Activated naive CD8-positive, alpha-beta T cell treated with anti-CD3 and anti-CD28 coated beads for 36 hours (primary cell): ENCODE measurements at regions not wholly inside any gene's neighbourhood (a gene's known extent, or its start where the extent isn't known, plus 50 kb on each side); places are given as distances from the start of the nearest gene placed in this dataset.
"Not testable (repeated sequence)": the region's sequence is repeated elsewhere in the genome, so short reads cannot be mapped to it uniquely, and the experiment has no call there.

Source experiments
- DNase-seq: peaks from one replicate; pipeline ENCODE4 v3.0.0; 2021
- H3K27ac Mint-ChIP-seq: one replicate; pipeline ENCODE4 v1.8.0; 2022; ENCODE audit warnings: mild to moderate bottlenecking, moderate library complexity, mixed read lengths
- H3K27me3 Mint-ChIP-seq: one replicate; pipeline ENCODE4 v1.8.0; 2022; ENCODE audit warnings: mild to moderate bottlenecking, mixed read lengths
- H3K36me3 Mint-ChIP-seq: one replicate; pipeline ENCODE4 v1.8.0; 2021; ENCODE audit warnings: mild to moderate bottlenecking, mixed read lengths
- H3K4me1 Mint-ChIP-seq: one replicate; pipeline ENCODE4 v1.8.0; 2021; ENCODE audit warnings: mixed read lengths
- H3K4me3 Mint-ChIP-seq: one replicate; pipeline ENCODE4 v1.8.0; 2022; ENCODE audit warnings: mild to moderate bottlenecking, moderate library complexity, mixed read lengths
- H3K9me3 Mint-ChIP-seq: one replicate; pipeline ENCODE4 v1.8.0; 2022; ENCODE audit warnings: mixed read lengths

DNA sequence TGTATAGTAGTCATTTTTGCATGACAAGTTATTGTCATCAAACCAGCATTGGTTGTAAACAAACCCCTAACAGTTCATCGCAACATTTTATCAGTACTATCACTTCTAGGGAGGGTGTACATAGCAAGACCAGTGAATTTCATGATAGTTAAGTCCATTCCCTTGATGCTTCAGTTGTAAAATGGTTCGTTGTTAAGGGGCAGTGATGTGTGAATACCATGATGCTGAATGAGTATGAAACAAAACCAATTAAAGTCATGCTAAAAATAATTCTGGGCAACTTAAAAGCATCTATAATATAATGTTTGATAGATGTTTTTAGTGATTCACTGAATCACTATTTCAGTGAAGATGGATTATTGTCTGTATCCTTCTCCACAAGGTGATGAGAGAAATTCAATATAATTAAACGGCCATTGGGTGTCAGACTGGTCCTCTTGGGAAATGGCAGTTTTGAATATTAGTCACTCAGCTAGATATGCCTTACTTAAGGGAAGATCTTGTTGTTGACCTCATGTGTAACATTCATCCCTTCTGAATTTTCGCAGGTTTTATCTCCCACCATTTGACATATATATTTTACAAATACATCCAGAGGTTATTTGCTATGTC lies 742.2 kb upstream of the TMPRSS15 start:
- DNase-seq = no peak
- Mint-ChIP-seq H3K36me3 (peaks cover 1% of the 10 kb centered on the region), H3K27ac (no peak overlapping the region), H3K9me3 (peaks cover 5% of the 10 kb centered on the region), H3K4me1 (no peaks in the 10 kb centered on the region), H3K27me3 (no peaks in the 10 kb centered on the region), H3K4me3 (no peak overlapping the region)

DNA sequence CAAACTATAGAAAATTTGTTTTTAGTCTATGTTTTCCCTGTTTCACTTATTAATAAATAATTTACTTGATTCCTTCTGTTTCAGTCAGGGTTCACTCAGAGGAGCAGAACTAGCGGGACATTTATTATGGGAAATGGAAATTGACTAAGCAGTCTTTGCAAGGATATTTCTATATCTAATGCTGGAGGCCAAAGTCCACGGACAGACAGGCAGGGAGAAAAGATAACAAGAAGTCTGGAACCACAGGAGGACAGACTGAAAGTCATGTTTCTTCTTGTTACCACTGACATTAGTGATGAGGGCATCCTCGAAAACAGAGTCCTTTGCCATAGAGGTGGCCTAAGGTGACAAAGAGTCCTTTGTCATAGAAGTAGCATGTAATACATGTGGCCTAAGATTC lies 744.5 kb upstream of the TMPRSS15 start:
- H3K27me3 Mint-ChIP-seq = no peaks in the 10 kb centered on the region
- H3K27ac Mint-ChIP-seq = no peak overlapping the region
- H3K9me3 Mint-ChIP-seq = peaks cover 8% of the 10 kb centered on the region
- H3K36me3 Mint-ChIP-seq = peaks cover 1% of the 10 kb centered on the region
- H3K4me1 Mint-ChIP-seq = no peaks in the 10 kb centered on the region
- H3K4me3 Mint-ChIP-seq = no peak overlapping the region
- DNase-seq = no peak

DNA sequence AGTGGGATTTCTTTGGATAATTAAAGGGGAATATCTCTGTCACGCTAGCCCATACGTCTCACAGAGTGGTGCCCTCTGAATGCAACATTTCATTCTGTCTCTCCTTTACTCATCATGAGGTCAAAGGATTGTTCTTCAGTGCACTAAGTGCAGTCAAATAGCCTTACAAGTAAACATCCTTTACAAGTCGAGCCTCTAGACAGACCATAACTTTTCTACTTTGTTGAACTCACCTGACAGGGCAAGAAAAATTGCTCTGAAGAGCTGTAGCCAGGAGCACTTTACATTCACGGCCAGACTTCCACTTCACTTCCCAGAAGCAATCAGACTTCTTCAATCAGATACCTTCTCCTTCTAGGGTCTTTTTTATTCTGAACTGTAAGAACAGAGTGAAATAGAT lies 768.0 kb upstream of the TMPRSS15 start:
- DNase-seq = no peak
- Mint-ChIP-seq H3K4me1 (no peaks in the 10 kb centered on the region), H3K27me3 (no peaks in the 10 kb centered on the region), H3K4me3 (no peak overlapping the region), H3K9me3 (peaks cover 3% of the 10 kb centered on the region), H3K36me3 (no peaks in the 10 kb centered on the region), H3K27ac (no peak overlapping the region)

DNA sequence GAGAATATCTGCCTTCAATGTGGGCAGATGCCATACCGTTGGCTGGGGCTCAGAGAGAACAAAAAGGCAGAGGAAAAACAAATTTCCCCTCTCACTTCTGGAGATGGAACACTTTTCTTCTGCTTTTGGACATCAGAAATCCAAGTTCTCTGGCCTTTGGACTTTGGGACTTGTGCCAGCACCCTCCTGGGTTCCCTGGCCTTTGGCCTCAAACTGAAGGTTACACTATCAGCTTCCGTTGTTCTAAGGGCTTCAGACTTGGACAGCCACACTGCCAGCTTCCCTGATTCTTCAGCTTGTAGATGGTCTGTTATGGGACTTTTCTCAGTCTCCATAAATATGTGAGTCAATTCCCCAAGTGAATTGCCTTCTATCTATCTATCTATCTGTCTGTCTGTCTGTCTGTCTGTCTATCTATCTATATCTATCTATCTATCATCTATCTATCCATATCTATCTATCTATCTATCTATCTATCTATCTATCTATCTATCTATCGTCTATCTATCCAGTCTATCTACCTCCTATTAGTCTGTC lies 778.1 kb upstream of the TMPRSS15 start:
- DNase-seq = no peak
- Mint-ChIP-seq H3K27me3 (no peaks in the 10 kb centered on the region), H3K36me3 (no peaks in the 10 kb centered on the region), H3K27ac (no peak overlapping the region), H3K4me1 (no peaks in the 10 kb centered on the region), H3K4me3 (no peak overlapping the region), H3K9me3 (no peaks in the 10 kb centered on the region)

DNA sequence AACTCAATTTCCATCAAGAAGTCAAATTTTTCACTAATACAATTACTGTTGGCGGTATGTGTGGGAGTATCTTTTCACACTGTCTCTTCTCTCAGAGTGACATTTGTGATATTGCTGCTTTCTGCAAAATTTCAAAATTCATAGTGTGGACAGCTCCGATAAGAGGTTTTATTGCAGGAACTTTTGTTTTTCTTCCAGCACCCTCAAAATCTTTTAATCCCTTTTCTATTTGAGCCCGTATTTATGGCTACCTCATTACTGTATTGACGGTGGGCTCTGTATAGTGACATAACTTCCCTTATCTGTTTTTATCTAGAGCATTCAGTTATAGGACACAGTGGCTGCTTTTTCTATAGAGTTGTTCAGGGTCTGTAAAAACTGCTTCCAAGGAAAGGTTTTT lies 794.4 kb upstream of the TMPRSS15 start:
- no peak overlapping the region for H3K4me3 Mint-ChIP-seq
- peaks cover 4% of the 10 kb centered on the region for H3K9me3 Mint-ChIP-seq
- H3K36me3 Mint-ChIP-seq = no peaks in the 10 kb centered on the region
- H3K4me1 Mint-ChIP-seq = no peaks in the 10 kb centered on the region
- DNase-seq = no peak
- no peaks in the 10 kb centered on the region for H3K27me3 Mint-ChIP-seq
- H3K27ac Mint-ChIP-seq = no peak overlapping the region

DNA sequence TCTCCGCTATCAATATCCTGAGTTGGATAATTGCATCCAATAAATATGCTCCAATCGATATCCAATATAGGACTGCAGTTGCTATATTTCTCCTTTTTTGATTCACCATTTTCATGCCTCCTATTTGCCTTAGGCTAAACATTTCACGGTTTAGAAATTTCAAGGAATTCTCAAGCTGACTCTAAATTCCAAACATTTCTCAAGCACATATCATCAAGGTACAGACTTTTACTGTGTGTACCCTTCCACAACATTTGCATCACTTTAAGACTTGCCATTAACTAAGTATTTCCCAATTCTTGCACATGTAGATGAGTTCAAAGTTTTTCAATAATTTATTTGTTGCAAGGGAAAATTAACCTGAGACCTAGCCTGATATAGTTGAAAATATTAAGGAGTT lies 795.2 kb upstream of the TMPRSS15 start:
- no peak overlapping the region for H3K4me3 Mint-ChIP-seq
- no peaks in the 10 kb centered on the region for H3K4me1 Mint-ChIP-seq
- H3K27me3 Mint-ChIP-seq = no peaks in the 10 kb centered on the region
- no peak for DNase-seq
- no peak overlapping the region for H3K27ac Mint-ChIP-seq
- H3K9me3 Mint-ChIP-seq = peaks cover 4% of the 10 kb centered on the region
- H3K36me3 Mint-ChIP-seq = no peaks in the 10 kb centered on the region

DNA sequence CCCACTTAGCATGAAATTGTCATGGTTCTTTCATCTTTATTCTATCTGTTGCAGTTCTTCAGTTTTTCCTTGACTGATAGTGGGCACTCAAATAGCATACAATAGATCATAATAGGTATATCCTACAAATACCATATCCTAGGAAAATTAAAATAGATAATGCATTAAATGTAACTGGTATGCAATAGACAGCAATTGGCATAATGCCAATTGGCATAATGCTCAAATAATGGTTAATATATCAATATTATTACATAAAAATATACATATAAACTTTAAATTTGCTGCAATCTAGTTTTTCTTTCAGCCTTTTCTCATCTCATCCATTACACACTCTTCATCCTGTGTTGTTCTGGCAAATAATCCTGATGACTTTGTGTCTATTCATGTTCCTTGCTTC lies 814.6 kb upstream of the TMPRSS15 start:
- H3K4me1 Mint-ChIP-seq = no peaks in the 10 kb centered on the region
- no peaks in the 10 kb centered on the region for H3K9me3 Mint-ChIP-seq
- no peak for DNase-seq
- no peak overlapping the region for H3K4me3 Mint-ChIP-seq
- no peaks in the 10 kb centered on the region for H3K36me3 Mint-ChIP-seq
- no peak overlapping the region for H3K27ac Mint-ChIP-seq
- no peaks in the 10 kb centered on the region for H3K27me3 Mint-ChIP-seq

DNA sequence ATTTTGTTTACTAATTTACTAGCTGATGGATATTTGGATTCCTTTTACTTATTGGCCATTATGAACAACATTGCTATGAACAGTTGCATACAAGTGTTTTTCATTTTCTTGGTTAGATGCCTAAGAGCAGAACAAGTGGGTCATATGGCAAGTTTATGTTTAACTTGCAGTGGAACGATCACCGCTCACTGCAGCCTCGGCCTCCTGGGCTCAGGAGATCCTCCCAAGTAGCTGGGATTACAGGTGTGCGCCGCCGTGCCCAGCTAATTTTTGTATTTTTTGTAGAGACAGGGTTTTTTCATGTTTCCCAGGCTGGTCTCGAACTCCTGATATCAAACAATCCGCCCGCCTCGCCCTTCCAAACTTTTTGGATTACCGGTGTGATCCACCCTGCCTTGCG lies 820.5 kb upstream of the TMPRSS15 start:
- H3K9me3 Mint-ChIP-seq = peaks cover 1% of the 10 kb centered on the region
- H3K4me3 Mint-ChIP-seq = no peak overlapping the region
- H3K36me3 Mint-ChIP-seq = no peaks in the 10 kb centered on the region
- H3K4me1 Mint-ChIP-seq = no peaks in the 10 kb centered on the region
- no peak overlapping the region for H3K27ac Mint-ChIP-seq
- no peaks in the 10 kb centered on the region for H3K27me3 Mint-ChIP-seq
- DNase-seq = no peak

DNA sequence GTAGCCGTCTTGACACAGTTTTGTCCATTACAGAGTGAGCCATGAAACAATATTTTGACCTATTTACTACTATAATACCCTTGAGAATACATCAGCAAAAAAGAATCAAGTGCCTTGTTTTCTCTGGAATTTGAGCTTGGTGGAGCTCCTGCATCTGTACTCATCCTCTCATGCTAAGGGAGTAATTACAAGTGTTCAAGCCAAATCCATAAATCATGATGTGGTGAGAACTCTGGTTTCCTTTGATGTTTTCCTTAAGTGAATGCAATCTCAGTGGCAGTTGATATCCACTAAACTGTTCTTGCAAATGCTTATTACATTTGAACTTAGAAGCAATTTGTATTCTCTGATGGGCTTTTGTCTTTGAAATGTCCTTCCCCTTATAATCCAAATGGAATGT lies 824.6 kb upstream of the TMPRSS15 start:
- no peak for DNase-seq
- Mint-ChIP-seq H3K4me3 (no peak overlapping the region), H3K36me3 (no peaks in the 10 kb centered on the region), H3K27ac (no peak overlapping the region), H3K27me3 (no peaks in the 10 kb centered on the region), H3K9me3 (peaks cover 5% of the 10 kb centered on the region), H3K4me1 (no peaks in the 10 kb centered on the region)

DNA sequence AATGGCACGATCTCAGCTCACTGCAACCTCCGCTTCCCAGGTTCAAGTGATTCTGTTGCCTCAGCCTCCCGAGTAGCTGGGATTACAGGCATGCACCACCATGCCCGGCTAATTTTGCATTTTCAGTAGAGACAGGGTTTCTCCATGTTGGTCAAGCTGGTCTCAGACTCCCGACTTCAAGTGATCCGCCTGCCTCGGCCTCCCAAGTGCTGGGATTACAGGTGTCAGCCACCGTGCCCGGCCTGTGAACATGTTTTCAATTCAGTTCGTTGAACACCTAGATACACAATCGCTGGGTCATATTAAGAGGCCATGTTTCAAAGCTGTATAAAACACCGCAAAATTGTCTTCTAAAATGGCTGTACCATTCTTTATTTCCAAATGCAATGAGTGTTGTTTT lies 830.3 kb upstream of the TMPRSS15 start:
- not testable (repeated sequence) for H3K27me3 Mint-ChIP-seq, H3K9me3 Mint-ChIP-seq, H3K4me3 Mint-ChIP-seq, H3K36me3 Mint-ChIP-seq, H3K4me1 Mint-ChIP-seq, H3K27ac Mint-ChIP-seq, DNase-seq

DNA sequence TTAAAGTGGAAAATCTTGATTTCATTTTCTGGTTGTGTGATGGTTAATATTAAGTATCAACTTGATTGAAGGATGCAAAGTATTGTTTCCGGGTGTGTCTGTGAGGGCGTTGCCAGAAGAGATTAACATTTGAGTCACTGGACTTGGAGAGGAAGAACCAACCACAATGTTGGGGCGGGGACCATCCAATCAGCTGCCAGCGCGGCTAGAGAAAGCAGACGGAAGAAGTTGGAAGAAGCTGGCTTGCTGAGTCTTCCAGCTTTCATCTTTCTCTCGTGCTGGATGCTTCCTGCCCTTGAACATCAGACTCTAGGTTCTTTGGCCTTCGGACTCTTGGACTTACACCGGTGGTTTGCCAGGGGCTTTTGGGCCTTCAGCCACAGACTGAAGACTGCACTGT lies 832.6 kb upstream of the TMPRSS15 start:
- Mint-ChIP-seq H3K4me3 (no peak overlapping the region), H3K27ac (no peak overlapping the region), H3K27me3 (no peaks in the 10 kb centered on the region), H3K36me3 (no peaks in the 10 kb centered on the region), H3K4me1 (no peaks in the 10 kb centered on the region), H3K9me3 (peaks cover 6% of the 10 kb centered on the region)
- DNase-seq = no peak

DNA sequence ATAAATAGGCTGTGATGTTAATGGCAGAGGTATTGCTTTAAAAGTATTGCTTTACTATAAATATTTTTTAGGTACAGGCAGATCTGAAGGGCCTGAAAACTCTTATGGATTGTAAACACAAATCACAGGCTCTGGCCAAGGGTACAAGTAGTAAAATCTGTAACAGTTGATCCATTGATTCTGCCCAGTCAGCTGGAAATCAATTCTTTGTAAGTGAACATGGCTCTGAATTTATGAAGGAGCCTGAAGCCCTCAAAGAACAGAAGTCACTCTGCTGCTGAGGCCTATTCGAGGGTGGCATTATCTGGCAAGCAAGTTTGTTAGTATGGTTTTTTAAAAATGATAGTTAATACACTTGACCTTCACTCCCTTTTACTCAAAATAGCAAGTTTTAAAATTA lies 834.0 kb upstream of the TMPRSS15 start:
- H3K4me3 Mint-ChIP-seq = no peak overlapping the region
- no peak overlapping the region for H3K27ac Mint-ChIP-seq
- H3K27me3 Mint-ChIP-seq = no peaks in the 10 kb centered on the region
- no peak for DNase-seq
- H3K9me3 Mint-ChIP-seq = peaks cover 5% of the 10 kb centered on the region
- H3K4me1 Mint-ChIP-seq = no peaks in the 10 kb centered on the region
- no peaks in the 10 kb centered on the region for H3K36me3 Mint-ChIP-seq

DNA sequence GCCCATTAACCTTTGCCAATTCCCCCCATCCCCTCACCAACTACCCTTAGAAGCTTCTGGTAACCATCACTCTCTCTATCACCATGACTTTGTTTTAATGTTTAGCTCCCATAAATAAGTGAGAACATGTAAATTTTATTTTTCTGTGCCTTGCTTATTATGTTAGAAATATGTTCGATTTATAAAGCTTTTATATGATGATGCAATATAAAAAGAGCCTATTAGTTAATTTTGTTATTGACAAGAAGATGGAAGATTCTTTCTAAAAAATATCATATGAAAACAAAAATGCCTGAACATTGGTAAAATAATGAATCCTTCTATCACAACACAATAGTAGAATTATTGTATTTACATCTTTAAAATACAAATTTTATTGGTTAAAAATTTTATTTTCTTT lies 836.1 kb upstream of the TMPRSS15 start:
- H3K36me3 Mint-ChIP-seq = no peaks in the 10 kb centered on the region
- H3K4me1 Mint-ChIP-seq = no peaks in the 10 kb centered on the region
- no peaks in the 10 kb centered on the region for H3K9me3 Mint-ChIP-seq
- no peak for DNase-seq
- no peak overlapping the region for H3K4me3 Mint-ChIP-seq
- no peaks in the 10 kb centered on the region for H3K27me3 Mint-ChIP-seq
- H3K27ac Mint-ChIP-seq = no peak overlapping the region

DNA sequence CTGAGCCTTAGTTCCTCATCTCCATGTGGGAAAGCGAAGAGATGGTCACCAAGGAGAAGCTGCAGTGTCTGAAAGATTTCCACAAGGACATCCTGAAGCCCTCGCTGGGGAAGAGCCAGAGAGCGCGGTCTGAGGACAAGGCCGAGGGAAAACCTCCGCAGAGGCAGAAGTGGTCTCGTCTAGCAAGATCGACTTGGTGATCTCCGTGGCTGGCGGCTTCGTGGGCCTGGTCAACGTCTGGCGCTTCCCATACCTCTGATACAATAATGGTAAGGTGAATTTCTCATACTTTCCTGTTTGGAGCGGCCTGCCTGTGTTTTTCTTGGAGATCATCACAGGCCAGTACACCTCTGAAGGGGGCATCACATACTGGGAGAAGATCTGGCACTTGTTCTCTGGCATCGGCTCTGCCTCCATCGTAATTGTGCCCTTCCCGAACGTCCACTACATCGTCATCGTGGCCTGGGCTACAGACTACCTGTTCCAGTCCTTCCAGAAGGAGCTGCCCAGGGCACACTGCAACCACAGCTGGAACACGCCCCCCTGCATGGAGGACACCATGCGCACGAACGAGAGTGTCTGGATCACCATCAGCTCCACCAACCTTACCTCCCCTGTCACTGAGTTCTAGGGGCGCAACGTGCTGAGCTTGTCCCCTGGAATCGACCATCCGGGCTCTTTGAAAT lies 841.1 kb upstream of the TMPRSS15 start:
- DNase-seq = no peak
- no peaks in the 10 kb centered on the region for H3K4me1 Mint-ChIP-seq
- no peaks in the 10 kb centered on the region for H3K27me3 Mint-ChIP-seq
- no peak overlapping the region for H3K27ac Mint-ChIP-seq
- H3K36me3 Mint-ChIP-seq = no peaks in the 10 kb centered on the region
- H3K4me3 Mint-ChIP-seq = no peak overlapping the region
- H3K9me3 Mint-ChIP-seq = peaks cover 3% of the 10 kb centered on the region

DNA sequence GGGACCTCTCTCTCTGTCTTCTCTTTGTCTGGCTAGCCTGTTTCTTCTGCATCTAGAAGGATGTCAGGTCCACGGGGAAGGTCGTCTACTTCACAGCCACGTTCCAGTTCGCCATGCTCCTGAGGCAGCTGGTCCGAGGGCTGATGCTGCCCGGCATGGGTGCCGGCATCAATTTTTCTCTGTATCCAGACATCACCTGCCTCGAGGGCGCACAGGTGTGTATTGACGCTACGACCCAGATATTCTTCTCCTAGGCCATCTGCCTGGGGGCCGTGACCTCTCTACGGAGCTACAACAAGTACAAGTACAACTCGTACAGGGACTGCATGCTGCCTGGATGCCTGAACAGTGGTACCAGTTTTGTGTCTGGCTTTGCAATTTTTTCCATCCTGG lies 841.6 kb upstream of the TMPRSS15 start:
- no peaks in the 10 kb centered on the region for H3K27me3 Mint-ChIP-seq
- no peak overlapping the region for H3K4me3 Mint-ChIP-seq
- H3K36me3 Mint-ChIP-seq = no peaks in the 10 kb centered on the region
- peaks cover 3% of the 10 kb centered on the region for H3K9me3 Mint-ChIP-seq
- H3K27ac Mint-ChIP-seq = no peak overlapping the region
- H3K4me1 Mint-ChIP-seq = no peaks in the 10 kb centered on the region
- no peak for DNase-seq

DNA sequence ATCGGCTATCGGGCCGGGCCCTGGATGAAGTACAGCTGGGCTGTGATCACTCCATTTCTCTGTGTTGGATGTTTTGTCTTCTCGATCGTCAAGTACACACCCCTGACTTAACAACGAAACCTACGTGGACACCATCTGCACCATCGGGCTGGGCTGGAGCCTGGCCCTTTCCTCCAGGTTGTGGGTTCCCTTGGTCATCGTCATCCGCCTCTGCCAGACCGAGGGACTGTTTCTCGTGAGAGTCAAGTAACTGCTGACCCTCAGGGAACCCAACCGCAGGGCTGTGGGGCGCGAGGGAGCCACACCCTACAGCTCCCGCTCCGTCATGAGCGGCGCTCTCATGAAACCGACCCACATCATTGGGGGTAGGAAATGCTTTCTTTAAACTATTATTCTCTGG lies 842.4 kb upstream of the TMPRSS15 start:
- DNase-seq = no peak
- peaks cover 7% of the 10 kb centered on the region for H3K9me3 Mint-ChIP-seq
- no peak overlapping the region for H3K27ac Mint-ChIP-seq
- no peak overlapping the region for H3K4me3 Mint-ChIP-seq
- no peaks in the 10 kb centered on the region for H3K4me1 Mint-ChIP-seq
- H3K27me3 Mint-ChIP-seq = no peaks in the 10 kb centered on the region
- H3K36me3 Mint-ChIP-seq = no peaks in the 10 kb centered on the region
